MM.1S (cell line): ENCODE measurements at regions not wholly inside any gene's neighbourhood (a gene's known extent, or its start where the extent isn't known, plus 50 kb on each side); places are given as distances from the start of the nearest gene placed in this dataset.

Experiments
- CTCF ChIP-seq: fragments of 300-600 bp; sonication (generic); IDR thresholded peaks from 2 replicates; pipeline ENCODE4 v1.5.1; 2016; ENCODE audit warnings: antibody characterized with exemption, low read length, mixed read lengths
- EZH2 ChIP-seq: fragments of 300-600 bp; sonication (generic); optimal IDR thresholded peaks from 2 replicates; pipeline ENCODE3; 2017; ENCODE audit warnings: low read depth, mild to moderate bottlenecking, antibody characterized with exemption, low read length, mixed read lengths
- EZH2phosphoT487 ChIP-seq: fragments of 300-600 bp; sonication (generic); IDR thresholded peaks from 2 replicates; pipeline ENCODE4 v1.6.1; 2018; ENCODE audit warnings: antibody characterized with exemption, low read length

- TF ChIP-seq CTCF (no peak), EZH2phosphoT487 (no peak), EZH2 (no peak)
Observed at GRCh38 chr15:70280781-70281180, 183.1 kb upstream of the TLE3 start.
